ENCODE measurements at regions not wholly inside any gene's neighbourhood (a gene's known extent, or its start where the extent isn't known, plus 50 kb on each side); places are given as distances from the start of the nearest gene placed in this dataset.
A peak's percentile ranks its signal among the peaks of the same experiment; 100 is the strongest.

GRCh38 chr20:24097506-24098245 is 109.1 kb upstream of the GGTLC1 start:
- no peak for DNase-seq

GRCh38 chr20:24096864-24097450 is 108.4 kb upstream of the GGTLC1 start:
- DNase-seq: no peak

- no peak for DNase-seq
Observed at GRCh38 chr20:24096264-24096663, 107.7 kb upstream of the GGTLC1 start.

- DNase-seq: no peak
Observed at GRCh38 chr20:24095756-24096155, 107.2 kb upstream of the GGTLC1 start.

- no peak for DNase-seq
Observed at GRCh38 chr20:24095303-24095702, 106.7 kb upstream of the GGTLC1 start.

- no peak for DNase-seq
Observed at GRCh38 chr20:24089576-24089975, 101.0 kb upstream of the GGTLC1 start.

GRCh38 chr20:24086121-24086520 is 97.5 kb upstream of the GGTLC1 start:
- DNase-seq: no peak

GRCh38 chr20:24084281-24084680 is 95.7 kb upstream of the GGTLC1 start:
- no peak for DNase-seq

- no peak for DNase-seq
Observed at GRCh38 chr20:24081077-24081476, 92.5 kb upstream of the GGTLC1 start.

GRCh38 chr20:24079661-24080412 is 91.3 kb upstream of the GGTLC1 start:
- DNase-seq: no peak

GRCh38 chr20:24077145-24077544 is 88.6 kb upstream of the GGTLC1 start:
- DNase-seq: no peak

- DNase-seq: no peak
Observed at GRCh38 chr20:24070679-24071078, 82.1 kb upstream of the GGTLC1 start.

GRCh38 chr20:24066076-24066700 is 77.6 kb upstream of the GGTLC1 start:
- DNase-seq: peak; percentile 5

GRCh38 chr20:24064915-24065314 is 76.3 kb upstream of the GGTLC1 start:
- no peak for DNase-seq

GRCh38 chr20:24064092-24064491 is 75.5 kb upstream of the GGTLC1 start:
- DNase-seq: no peak

- no peak for DNase-seq
Observed at GRCh38 chr20:24063100-24063499, 74.5 kb upstream of the GGTLC1 start.

GRCh38 chr20:24060851-24061590 is 72.4 kb upstream of the GGTLC1 start:
- no peak for DNase-seq

- DNase-seq: no peak
Observed at GRCh38 chr20:24059174-24059573, 70.6 kb upstream of the GGTLC1 start.

GRCh38 chr20:24056491-24056890 is 67.9 kb upstream of the GGTLC1 start:
- DNase-seq: no peak

- no peak for DNase-seq
Observed at GRCh38 chr20:24052599-24053275, 64.2 kb upstream of the GGTLC1 start.

- DNase-seq: no peak
Observed at GRCh38 chr20:24051160-24051559, 62.6 kb upstream of the GGTLC1 start.

- no peak for DNase-seq
Observed at GRCh38 chr20:24050119-24050518, 61.5 kb upstream of the GGTLC1 start.
